ENCODE measurements at regions not wholly inside any gene's neighbourhood (a gene's known extent, or its start where the extent isn't known, plus 50 kb on each side); places are given as distances from the start of the nearest gene placed in this dataset.

DNA sequence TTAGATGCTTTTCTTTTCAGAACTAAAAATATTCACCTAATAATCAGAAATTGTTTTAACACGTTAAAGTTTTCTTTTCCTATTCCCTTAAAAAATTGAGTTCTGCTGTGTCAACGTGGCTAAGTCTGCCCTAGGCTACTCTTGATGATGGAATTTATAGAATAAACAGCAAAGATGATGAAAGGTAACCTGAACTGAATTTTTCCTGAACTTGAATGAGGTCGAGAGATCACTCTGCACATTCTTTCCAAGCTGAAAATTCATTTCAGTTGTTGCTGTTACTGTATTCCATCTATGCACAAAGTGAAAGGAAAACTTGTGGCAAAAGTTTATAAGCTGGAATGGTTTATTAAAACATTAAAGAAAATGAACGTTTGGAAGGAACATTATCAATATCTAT, 245.9 kb upstream of the GIMD1 start:
- DNase-seq (ENCODE audit: low read depth in 4 of 6, low spot score in 6 of 6): no peak
- 80% methylated on average over 1 of the region's 4 CpGs for WGBS (ENCODE audit: insufficient coverage)
- H3K27ac ChIP-seq (ENCODE audit: low read depth, low read length): no peak overlapping the region

DNA sequence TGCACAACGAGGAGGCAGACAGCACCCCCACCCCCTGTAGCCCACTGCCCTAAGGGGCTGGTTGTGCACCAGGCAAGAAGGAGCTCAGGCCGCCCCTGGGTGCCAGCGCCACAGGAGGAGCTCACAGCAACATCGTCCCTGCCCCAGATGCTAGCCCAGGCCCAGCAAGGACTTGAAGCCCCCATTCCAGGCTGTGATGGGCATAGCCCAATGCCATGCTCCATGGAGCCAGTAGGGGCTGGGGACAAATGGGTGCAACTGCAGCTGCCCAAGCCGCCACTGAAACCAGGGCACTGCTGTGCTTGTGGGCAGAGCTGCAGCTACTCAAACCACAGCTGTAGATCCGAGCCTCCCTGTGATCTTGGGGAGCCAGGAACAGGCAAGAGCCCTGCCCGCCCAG, 241.3 kb upstream of the GIMD1 start:
- Histone ChIP-seq H3K4me3 (ENCODE audit: low read depth, low read length) (no peak overlapping the region), H3K36me3 (ENCODE audit: control insufficient read depth, insufficient read depth, low read length) (no peaks in the 10 kb centered on the region), H3K4me1 (ENCODE audit: control insufficient read depth, insufficient read depth, low read length) (no peaks in the 10 kb centered on the region), H3K27ac (ENCODE audit: low read depth, low read length) (no peak overlapping the region), H3K9me3 (ENCODE audit: control insufficient read depth, insufficient read depth, low read length) (no peaks in the 10 kb centered on the region), H3K27me3 (ENCODE audit: control insufficient read depth, insufficient read depth, low read length) (no peaks in the 10 kb centered on the region)
- 86% methylated on average over 7 of the region's 7 CpGs for WGBS (ENCODE audit: insufficient coverage)
- DNase-seq (ENCODE audit: low read depth in 4 of 6, low spot score in 6 of 6): no peak

More for the DNA sequence above, 245.9 kb upstream of the GIMD1 start:
- H3K4me3 ChIP-seq (ENCODE audit: low read depth, low read length): no peak overlapping the region
- H3K36me3 ChIP-seq (ENCODE audit: control insufficient read depth, insufficient read depth, low read length): no peaks in the 10 kb centered on the region
- no peaks in the 10 kb centered on the region for H3K9me3 ChIP-seq (ENCODE audit: control insufficient read depth, insufficient read depth, low read length)
- no peaks in the 10 kb centered on the region for H3K27me3 ChIP-seq (ENCODE audit: control insufficient read depth, insufficient read depth, low read length)
- no peaks in the 10 kb centered on the region for H3K4me1 ChIP-seq (ENCODE audit: control insufficient read depth, insufficient read depth, low read length)

DNA sequence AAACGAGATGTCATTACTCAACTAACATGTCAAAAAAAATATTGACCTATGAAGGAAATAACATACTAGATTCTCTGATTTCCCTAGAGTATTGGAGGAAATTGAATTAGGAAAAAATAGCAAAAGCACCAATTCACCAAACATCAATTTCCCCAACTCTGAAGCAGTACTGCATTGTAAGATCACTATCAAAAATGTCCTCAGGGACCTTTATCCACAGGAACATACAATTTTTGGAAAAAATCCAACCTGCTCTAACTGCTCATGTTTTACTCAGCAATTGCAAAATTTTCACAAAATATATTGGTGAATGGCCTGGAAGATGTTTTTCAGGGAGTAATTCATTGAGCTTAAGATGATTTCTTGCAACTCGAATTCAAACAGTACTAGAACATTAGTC, 239.0 kb upstream of the GIMD1 start:
- Histone ChIP-seq H3K27me3 (ENCODE audit: control insufficient read depth, insufficient read depth, low read length) (no peaks in the 10 kb centered on the region), H3K36me3 (ENCODE audit: control insufficient read depth, insufficient read depth, low read length) (no peaks in the 10 kb centered on the region), H3K27ac (ENCODE audit: low read depth, low read length) (no peak overlapping the region), H3K4me3 (ENCODE audit: low read depth, low read length) (no peak overlapping the region), H3K9me3 (ENCODE audit: control insufficient read depth, insufficient read depth, low read length) (no peaks in the 10 kb centered on the region), H3K4me1 (ENCODE audit: control insufficient read depth, insufficient read depth, low read length) (no peaks in the 10 kb centered on the region)
- no peak for DNase-seq (ENCODE audit: low read depth in 4 of 6, low spot score in 6 of 6)
- no CpG with 5 or more reads among the region's 2 CpGs for WGBS (ENCODE audit: insufficient coverage)

DNA sequence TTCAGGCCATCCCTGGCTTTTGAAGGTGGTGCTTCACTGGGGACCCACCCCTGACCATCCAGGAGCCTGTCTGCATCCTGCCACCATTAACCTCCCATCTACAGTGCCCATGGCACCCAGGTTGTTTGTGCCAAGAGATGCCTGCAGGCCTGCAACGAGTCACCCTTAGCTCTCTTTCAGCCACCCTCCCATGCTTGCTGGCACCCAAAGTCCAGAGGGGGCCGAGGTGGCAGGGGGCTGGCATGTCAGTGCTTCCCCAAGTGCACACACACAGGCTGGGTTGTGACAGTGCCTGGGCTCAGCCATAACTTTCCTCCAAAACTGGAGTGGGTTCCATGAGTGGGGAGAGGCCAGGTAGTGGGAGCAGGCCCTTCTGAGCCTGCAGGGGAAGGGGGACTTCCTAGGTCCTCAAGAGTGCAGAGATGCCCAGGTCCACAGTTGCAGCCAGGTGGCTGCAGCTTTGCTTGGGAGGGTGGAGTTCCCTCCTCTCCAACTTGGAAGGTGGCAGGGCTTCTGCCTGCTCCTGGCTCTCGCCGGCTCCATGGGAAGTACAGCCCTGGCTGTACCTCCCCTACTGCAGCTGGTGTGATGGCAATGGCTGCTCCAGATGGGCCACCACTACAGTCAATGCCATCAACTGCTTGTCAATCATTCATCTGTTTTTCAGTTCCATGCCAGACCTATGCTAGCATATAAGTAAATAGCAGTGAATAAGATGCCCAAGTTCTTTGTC, 235.9 kb upstream of the GIMD1 start:
- 82% methylated on average over 4 of the region's 4 CpGs for WGBS (ENCODE audit: insufficient coverage)
- no peak overlapping the region for H3K4me3 ChIP-seq (ENCODE audit: low read depth, low read length)
- no peak for DNase-seq (ENCODE audit: low read depth in 4 of 6, low spot score in 6 of 6)
- H3K27ac ChIP-seq (ENCODE audit: low read depth, low read length): no peak overlapping the region
- no peaks in the 10 kb centered on the region for H3K9me3 ChIP-seq (ENCODE audit: control insufficient read depth, insufficient read depth, low read length)
- no peaks in the 10 kb centered on the region for H3K4me1 ChIP-seq (ENCODE audit: control insufficient read depth, insufficient read depth, low read length)
- no peaks in the 10 kb centered on the region for H3K27me3 ChIP-seq (ENCODE audit: control insufficient read depth, insufficient read depth, low read length)
- no peaks in the 10 kb centered on the region for H3K36me3 ChIP-seq (ENCODE audit: control insufficient read depth, insufficient read depth, low read length)

DNA sequence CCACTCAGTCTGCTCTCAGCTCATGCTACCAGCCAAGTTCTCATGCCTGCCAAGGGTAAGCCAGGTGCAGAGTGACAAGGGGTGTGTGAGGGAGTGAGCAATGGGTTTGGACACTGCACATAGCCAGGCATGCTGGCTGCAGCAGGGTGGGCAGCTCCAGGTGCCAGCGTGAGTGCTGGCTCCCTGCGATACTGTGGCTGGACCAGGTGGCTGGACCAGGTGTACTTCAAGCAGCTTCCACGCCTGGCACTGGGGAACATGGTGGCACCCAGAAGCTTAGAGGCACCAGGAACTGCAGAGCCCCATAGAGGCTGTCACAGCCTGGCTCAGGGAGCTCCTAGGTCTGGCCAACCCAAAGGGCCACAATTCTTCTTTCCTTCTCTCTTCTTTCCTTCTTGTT, 234.9 kb upstream of the GIMD1 start:
- H3K36me3 ChIP-seq (ENCODE audit: control insufficient read depth, insufficient read depth, low read length): no peaks in the 10 kb centered on the region
- 88% methylated on average over 3 of the region's 3 CpGs for WGBS (ENCODE audit: insufficient coverage)

DNA sequence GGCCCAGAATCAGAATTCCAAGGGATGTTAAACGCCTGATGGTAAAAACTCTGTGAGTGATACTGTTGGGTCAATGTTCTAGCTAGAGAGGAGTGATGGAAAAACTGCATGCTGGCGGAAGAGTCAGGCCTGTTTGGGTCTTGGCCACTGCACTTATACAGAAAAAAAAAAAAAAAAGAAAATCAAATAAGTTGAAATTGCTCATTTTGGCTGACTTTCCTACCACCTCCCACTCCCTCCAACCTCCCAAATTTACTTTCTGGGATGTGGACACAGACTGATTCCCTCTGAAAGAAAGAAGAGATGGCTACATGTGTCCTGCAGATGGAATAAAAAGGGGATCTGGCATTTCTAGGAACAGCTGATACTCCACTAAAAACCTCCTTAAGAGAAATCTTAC, 234.1 kb upstream of the GIMD1 start:
- no peaks in the 10 kb centered on the region for H3K36me3 ChIP-seq (ENCODE audit: control insufficient read depth, insufficient read depth, low read length)
- no peaks in the 10 kb centered on the region for H3K9me3 ChIP-seq (ENCODE audit: control insufficient read depth, insufficient read depth, low read length)
- WGBS (ENCODE audit: insufficient coverage): 100% methylated on average over 1 of the region's 2 CpGs
- H3K27ac ChIP-seq (ENCODE audit: low read depth, low read length): no peak overlapping the region
- no peak overlapping the region for H3K4me3 ChIP-seq (ENCODE audit: low read depth, low read length)
- peak in 1 of 6 donors; percentile 6 for DNase-seq (ENCODE audit: low read depth in 4 of 6, low spot score in 6 of 6)
- H3K4me1 ChIP-seq (ENCODE audit: control insufficient read depth, insufficient read depth, low read length): no peaks in the 10 kb centered on the region
- H3K27me3 ChIP-seq (ENCODE audit: control insufficient read depth, insufficient read depth, low read length): no peaks in the 10 kb centered on the region

More for the DNA sequence above, 234.9 kb upstream of the GIMD1 start:
- Histone ChIP-seq H3K9me3 (ENCODE audit: control insufficient read depth, insufficient read depth, low read length) (no peaks in the 10 kb centered on the region), H3K27ac (ENCODE audit: low read depth, low read length) (no peak overlapping the region), H3K4me3 (ENCODE audit: low read depth, low read length) (no peak overlapping the region), H3K4me1 (ENCODE audit: control insufficient read depth, insufficient read depth, low read length) (no peaks in the 10 kb centered on the region), H3K27me3 (ENCODE audit: control insufficient read depth, insufficient read depth, low read length) (no peaks in the 10 kb centered on the region)
- no peak for DNase-seq (ENCODE audit: low read depth in 4 of 6, low spot score in 6 of 6)

DNA sequence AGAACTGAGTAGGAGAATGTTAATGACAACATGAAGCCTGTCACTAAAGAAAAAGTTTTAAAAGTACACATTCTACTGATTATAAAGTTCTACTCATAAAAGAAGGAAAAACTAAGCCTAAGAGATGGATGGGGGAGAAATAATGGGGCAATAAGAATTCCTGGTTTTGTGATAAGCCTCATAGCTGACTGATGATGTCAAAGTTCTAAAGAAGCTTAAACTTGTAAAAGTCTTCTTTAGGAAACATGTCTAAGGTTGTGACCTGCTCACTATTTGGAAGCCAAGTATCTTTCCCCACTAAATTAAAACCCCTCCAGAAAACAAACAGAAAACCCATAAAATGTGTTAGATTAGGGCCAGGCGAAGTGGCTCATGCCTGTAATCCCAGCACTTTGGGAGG, 232.9 kb upstream of the GIMD1 start:
- no peak overlapping the region for H3K4me3 ChIP-seq (ENCODE audit: low read depth, low read length)
- H3K27ac ChIP-seq (ENCODE audit: low read depth, low read length): no peak overlapping the region
- no CpG with 5 or more reads among the region's 1 CpG for WGBS (ENCODE audit: insufficient coverage)
- H3K27me3 ChIP-seq (ENCODE audit: control insufficient read depth, insufficient read depth, low read length): no peaks in the 10 kb centered on the region
- DNase-seq (ENCODE audit: low read depth in 4 of 6, low spot score in 6 of 6): no peak
- no peaks in the 10 kb centered on the region for H3K9me3 ChIP-seq (ENCODE audit: control insufficient read depth, insufficient read depth, low read length)
- no peaks in the 10 kb centered on the region for H3K36me3 ChIP-seq (ENCODE audit: control insufficient read depth, insufficient read depth, low read length)
- H3K4me1 ChIP-seq (ENCODE audit: control insufficient read depth, insufficient read depth, low read length): no peaks in the 10 kb centered on the region

DNA sequence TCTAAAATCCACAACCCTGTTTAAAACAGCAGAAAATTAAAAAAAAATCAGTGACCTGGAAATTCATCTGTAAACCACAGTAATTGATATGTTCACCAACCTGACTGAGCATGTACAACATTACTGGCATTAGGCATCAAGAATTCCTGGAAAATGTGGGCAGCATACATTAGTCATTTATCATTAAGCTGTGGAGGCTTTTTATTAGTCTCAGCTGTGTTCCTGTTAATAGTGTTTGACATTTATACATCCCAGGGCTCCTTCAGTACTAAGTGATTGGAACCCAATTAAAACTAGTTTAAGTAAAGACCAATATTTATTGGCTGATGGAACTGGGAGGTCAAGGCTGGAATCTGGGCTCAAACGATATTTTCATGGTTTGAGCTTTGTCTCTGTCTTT, 227.3 kb upstream of the GIMD1 start:
- no peaks in the 10 kb centered on the region for H3K36me3 ChIP-seq (ENCODE audit: control insufficient read depth, insufficient read depth, low read length)
- no peak for DNase-seq (ENCODE audit: low read depth in 4 of 6, low spot score in 6 of 6)
- H3K27ac ChIP-seq (ENCODE audit: low read depth, low read length): no peak overlapping the region
- no peaks in the 10 kb centered on the region for H3K4me1 ChIP-seq (ENCODE audit: control insufficient read depth, insufficient read depth, low read length)
- no CpG with 5 or more reads among the region's 1 CpG for WGBS (ENCODE audit: insufficient coverage)
- no peak overlapping the region for H3K4me3 ChIP-seq (ENCODE audit: low read depth, low read length)
- H3K9me3 ChIP-seq (ENCODE audit: control insufficient read depth, insufficient read depth, low read length): no peaks in the 10 kb centered on the region
- no peaks in the 10 kb centered on the region for H3K27me3 ChIP-seq (ENCODE audit: control insufficient read depth, insufficient read depth, low read length)

DNA sequence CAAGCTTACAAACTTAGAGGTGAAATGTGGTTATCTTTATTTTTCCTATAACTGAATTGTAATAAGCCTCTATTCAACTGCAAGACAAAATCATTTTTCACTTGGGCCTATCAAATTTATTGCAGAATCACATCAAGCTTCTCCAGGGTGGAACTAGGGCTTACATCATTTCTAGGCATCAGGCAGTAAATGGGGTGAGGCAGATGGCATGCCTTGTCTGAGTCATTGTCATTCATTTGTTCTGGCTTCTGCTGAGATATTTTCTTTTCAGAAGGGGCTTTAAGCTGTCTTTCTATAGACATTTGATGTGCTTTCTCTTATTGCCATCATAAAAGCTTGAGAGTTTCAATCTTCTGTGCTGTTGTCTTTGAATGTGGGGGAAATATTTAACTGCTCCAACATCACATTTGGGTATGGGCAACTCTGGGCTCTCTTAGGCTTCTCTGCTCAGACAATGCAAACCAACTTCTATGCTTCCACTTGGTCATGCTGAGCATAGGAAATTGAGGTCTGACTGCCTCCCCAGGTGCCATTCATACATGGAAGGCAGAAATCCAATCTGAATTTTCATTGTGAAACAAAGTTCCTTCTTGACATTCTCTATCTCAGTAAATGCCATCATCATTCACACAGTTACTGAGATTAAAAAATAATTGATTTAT, 225.8 kb upstream of the GIMD1 start:
- H3K27ac ChIP-seq (ENCODE audit: low read depth, low read length): no peak overlapping the region
- no peaks in the 10 kb centered on the region for H3K36me3 ChIP-seq (ENCODE audit: control insufficient read depth, insufficient read depth, low read length)
- H3K9me3 ChIP-seq (ENCODE audit: control insufficient read depth, insufficient read depth, low read length): no peaks in the 10 kb centered on the region
- DNase-seq (ENCODE audit: low read depth in 4 of 6, low spot score in 6 of 6): no peak
- no peaks in the 10 kb centered on the region for H3K4me1 ChIP-seq (ENCODE audit: control insufficient read depth, insufficient read depth, low read length)
- no peak overlapping the region for H3K4me3 ChIP-seq (ENCODE audit: low read depth, low read length)
- H3K27me3 ChIP-seq (ENCODE audit: control insufficient read depth, insufficient read depth, low read length): no peaks in the 10 kb centered on the region

DNA sequence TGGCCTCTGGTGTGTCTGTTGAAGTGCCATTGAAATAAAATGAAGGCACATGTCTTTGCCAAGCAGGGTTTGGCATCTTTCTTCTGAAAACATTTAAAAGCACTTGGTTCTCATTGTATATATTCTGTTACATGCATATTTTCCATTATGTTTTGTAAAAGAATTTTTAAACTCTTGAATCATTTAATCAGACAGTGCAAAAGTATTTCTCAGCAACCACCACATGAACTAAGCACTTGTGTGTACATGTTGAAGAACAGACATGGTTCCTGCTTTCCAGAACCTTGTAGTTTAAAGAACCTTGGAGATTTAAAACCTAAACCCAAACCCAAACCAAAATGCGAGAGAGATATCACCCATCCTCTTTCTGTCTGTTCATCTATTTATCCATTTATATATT, 220.3 kb upstream of the GIMD1 start:
- Histone ChIP-seq H3K9me3 (ENCODE audit: control insufficient read depth, insufficient read depth, low read length) (no peaks in the 10 kb centered on the region), H3K4me3 (ENCODE audit: low read depth, low read length) (no peak overlapping the region), H3K36me3 (ENCODE audit: control insufficient read depth, insufficient read depth, low read length) (no peaks in the 10 kb centered on the region), H3K27me3 (ENCODE audit: control insufficient read depth, insufficient read depth, low read length) (no peaks in the 10 kb centered on the region), H3K27ac (ENCODE audit: low read depth, low read length) (no peak overlapping the region), H3K4me1 (ENCODE audit: control insufficient read depth, insufficient read depth, low read length) (no peaks in the 10 kb centered on the region)
- WGBS (ENCODE audit: insufficient coverage): no CpG with 5 or more reads among the region's 1 CpG
- no peak for DNase-seq (ENCODE audit: low read depth in 4 of 6, low spot score in 6 of 6)

Data from spinal cord (tissue), 9 donors.